Effector memory CD8-positive, alpha-beta T cell (primary cell): ENCODE measurements at regions not wholly inside any gene's neighbourhood (a gene's known extent, or its start where the extent isn't known, plus 50 kb on each side); places are given as distances from the start of the nearest gene placed in this dataset.
"Not testable (repeated sequence)": the region's sequence is repeated elsewhere in the genome, so short reads cannot be mapped to it uniquely, and the experiment has no call there.

ENCODE experiments used
- ATAC-seq: fragments of 150-1000 bp; cut with Tn5 transposase; replicated peaks from 2 replicates; pipeline ENCODE4 v1.10.0; 2021; ENCODE audit warnings: mild to moderate bottlenecking, moderate library complexity
- DNase-seq, 3 experiments: peaks; one replicate each; pipeline ENCODE4 v3.0.0; 2021
- H3K27ac Mint-ChIP-seq, 2 donors: one replicate each; pipeline ENCODE4 v1.8.0; 2022; ENCODE audit warnings: mild to moderate bottlenecking in 2 of 2, mixed read lengths in 2 of 2, moderate library complexity in 2 of 2
- H3K27me3 Mint-ChIP-seq, 2 donors: one replicate each; pipeline ENCODE4 v1.8.0; 2022; ENCODE audit warnings: mixed read lengths in 2 of 2
- H3K36me3 Mint-ChIP-seq: one replicate; pipeline ENCODE4 v1.8.0; 2022; ENCODE audit warnings: mild to moderate bottlenecking, moderate library complexity, mixed read lengths; ENCODE audit not compliant: insufficient read depth
- H3K4me1 Mint-ChIP-seq, 2 donors: one replicate each; pipeline ENCODE4 v1.8.0; 2022; ENCODE audit warnings: low read depth in 2 of 2, mixed read lengths in 2 of 2
- H3K4me3 Mint-ChIP-seq, 2 donors: one replicate each; pipeline ENCODE4 v1.8.0; 2022; ENCODE audit warnings: mild to moderate bottlenecking in 2 of 2, mixed read lengths in 2 of 2, moderate library complexity in 2 of 2
- H3K9me3 Mint-ChIP-seq, 2 donors: one replicate each; pipeline ENCODE4 v1.8.0; 2022; ENCODE audit warnings: mixed read lengths in 2 of 2

DNA sequence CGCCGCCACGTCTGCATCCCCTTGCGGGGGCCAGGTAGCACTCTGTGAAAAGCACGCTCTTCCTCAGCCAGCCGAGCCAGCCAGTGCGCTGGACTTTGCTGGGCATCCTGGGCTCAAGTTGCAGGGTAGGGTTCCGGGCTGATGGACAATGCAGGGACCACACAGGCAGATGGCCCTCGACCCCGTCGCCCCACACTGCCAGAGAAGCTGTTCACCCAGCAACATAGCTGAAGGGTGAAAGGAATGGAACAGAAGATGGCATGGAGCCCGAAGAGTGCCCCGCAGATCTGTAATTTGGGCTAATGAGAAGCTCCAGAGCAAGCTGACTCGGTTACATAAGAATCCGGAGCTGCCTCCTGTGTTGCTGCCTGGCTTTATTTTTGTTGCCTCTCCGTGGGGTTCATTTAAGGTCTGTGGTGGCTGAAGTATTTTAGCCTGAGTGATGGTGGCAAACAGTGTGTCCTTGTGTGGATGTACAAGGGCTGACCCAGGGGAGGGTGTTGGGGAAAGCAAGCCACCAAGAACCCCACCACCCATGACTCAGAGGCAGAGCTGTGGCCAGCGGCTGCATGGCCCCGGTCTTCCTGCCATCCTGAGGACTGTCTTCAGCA is 105.8 kb downstream of the SOX1 start:
- Mint-ChIP-seq H3K36me3 (no peaks in the 10 kb centered on the region), H3K4me1 (no peaks in the 10 kb centered on the region), H3K9me3 (peaks cover 2 to 21% of the 10 kb centered on the region in 2 donors), H3K27me3 (peaks cover 18 to 26% of the 10 kb centered on the region in 2 donors), H3K4me3 (no peak overlapping the region), H3K27ac (no peak overlapping the region)
- no peak for DNase-seq
- no peak for ATAC-seq

DNA sequence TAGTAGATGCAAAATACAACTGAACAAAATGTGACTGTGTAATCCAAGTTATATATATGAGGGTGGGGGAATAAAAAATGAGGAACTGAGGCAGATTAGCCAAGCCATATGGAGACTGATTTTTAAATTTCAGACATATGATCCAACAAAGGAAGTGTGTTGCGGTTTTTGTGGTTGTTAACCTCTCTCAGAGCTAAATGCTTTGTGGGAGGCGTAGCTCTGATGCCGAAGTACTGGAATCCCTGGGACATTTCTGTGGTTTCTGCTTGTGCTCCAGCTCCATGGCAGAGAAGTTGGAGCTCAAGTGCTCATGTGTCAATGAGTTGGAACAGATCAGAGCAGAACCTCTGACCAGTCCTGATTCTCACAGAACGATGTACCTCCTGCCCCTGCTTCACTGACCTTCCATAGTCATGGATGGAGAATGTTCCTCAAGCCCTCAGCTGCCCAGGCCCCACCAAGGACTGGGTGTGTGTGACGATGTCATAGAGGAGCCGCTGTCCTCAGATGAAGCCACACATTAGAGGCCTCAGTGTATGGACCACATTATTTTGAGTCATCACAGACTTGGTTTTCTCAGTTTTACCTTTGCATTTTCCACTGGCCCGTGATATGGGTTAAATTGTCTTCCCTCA is 107.6 kb downstream of the SOX1 start:
- H3K9me3 Mint-ChIP-seq, result peaks cover 2 to 17% of the 10 kb centered on the region in 2 donors
- H3K4me1 Mint-ChIP-seq, result no peaks in the 10 kb centered on the region
- ATAC-seq (no peak), DNase-seq (no peak)
- H3K27ac Mint-ChIP-seq, result no peak overlapping the region
- H3K27me3 Mint-ChIP-seq, result peaks cover 18 to 29% of the 10 kb centered on the region in 2 donors
- no peak overlapping the region for H3K4me3 Mint-ChIP-seq
- H3K36me3 Mint-ChIP-seq, result no peaks in the 10 kb centered on the region

DNA sequence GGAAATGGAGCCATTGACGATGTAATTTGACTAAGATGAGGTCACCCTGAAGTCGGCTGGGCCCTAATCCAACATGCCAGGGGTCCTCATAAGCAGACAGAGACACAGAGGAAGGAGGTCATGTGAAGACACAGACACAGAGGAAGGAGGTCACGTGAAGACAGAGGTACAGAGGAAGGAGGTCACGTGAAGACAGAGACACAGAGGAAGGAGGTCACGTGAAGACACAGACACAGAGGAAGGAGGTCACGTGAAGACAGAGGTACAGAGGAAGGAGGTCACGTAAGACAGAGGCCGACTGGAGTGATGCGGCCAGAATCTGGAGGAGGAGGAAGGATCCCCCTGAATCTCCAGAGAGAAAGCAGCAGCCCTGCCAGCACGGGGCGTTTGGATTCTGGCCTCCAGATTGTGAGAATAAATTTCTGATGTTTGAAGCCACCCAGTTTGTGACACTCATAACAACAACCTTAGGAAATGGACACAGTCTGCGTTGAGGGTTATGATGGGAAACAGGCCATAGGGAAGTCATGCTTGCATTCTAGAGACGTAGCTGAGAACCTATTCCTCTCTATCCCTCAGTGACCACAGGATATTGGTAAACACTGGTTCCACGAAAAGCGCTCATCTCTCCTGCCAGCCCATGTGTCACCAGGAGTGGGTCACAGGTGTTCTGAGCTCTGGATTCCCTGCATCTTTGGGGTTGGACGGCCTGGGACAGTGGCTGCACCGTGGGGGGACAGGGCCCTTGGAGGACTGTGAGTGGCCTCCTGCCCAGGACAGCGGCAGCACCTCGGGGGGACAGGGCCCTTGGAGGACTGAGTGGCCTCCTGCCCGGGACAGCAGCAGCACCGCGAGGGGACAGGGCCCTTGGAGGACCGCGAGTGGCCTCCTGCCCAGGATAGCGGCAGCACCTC is 108.5 kb downstream of the SOX1 start:
- H3K4me3 Mint-ChIP-seq, result no peak overlapping the region
- DNase-seq (no peak), ATAC-seq (no peak)
- peaks cover 18 to 37% of the 10 kb centered on the region in 2 donors for H3K27me3 Mint-ChIP-seq
- no peak overlapping the region for H3K27ac Mint-ChIP-seq
- no peaks in the 10 kb centered on the region for H3K36me3 Mint-ChIP-seq
- no peaks in the 10 kb centered on the region for H3K4me1 Mint-ChIP-seq
- peaks cover 2 to 17% of the 10 kb centered on the region in 2 donors for H3K9me3 Mint-ChIP-seq

DNA sequence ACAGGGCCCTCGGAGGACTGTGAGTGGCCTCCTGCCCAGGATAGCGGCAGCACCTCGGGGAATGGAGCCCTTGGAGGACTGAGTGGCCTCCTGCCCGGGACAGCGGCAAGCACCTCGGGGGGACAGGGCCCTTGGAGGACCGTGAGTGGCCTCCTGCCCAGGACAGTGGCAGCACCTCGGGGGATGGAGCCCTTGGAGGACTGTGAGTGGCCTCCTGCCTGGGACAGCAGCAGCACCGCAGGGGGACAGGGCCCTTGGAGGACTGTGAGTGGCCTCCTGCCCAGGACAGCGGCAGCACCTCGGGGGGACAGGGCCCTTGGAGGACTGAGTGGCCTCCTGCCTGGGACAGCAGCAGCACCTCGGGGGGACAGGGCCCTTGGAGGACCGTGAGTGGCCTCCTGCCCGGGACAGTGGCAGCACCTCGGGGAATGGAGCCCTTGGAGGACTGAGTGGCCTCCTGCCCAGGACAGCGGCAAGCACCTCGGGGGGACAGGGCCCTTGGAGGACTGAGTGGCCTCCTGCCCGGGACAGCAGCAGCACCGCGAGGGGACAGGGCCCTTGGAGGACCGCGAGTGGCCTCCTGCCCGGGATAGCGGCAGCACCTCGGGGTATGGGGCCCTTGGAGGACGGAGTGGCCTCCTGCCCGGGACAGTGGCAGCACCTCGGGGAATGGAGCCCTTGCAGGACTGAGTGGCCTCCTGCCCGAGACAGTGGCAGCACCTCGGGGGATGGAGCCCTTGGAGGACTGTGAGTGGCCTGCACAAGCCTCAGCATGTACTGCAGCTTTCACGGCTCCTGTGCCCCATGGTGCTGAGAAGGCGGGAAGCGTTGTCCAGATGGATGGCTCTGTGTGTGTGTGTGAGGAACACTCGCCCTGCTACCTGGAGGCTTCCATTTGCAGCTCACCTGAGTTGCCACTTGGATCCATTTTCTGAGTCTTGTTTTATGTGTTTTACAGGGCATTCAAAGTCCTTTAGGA is 109.5 kb downstream of the SOX1 start:
- Mint-ChIP-seq H3K27me3 (peaks cover 18 to 34% of the 10 kb centered on the region in 2 donors), H3K9me3 (peaks cover 2 to 17% of the 10 kb centered on the region in 2 donors)
- ATAC-seq, DNase-seq, H3K4me3 Mint-ChIP-seq, H3K4me1 Mint-ChIP-seq, H3K36me3 Mint-ChIP-seq, H3K27ac Mint-ChIP-seq: not testable (repeated sequence)

DNA sequence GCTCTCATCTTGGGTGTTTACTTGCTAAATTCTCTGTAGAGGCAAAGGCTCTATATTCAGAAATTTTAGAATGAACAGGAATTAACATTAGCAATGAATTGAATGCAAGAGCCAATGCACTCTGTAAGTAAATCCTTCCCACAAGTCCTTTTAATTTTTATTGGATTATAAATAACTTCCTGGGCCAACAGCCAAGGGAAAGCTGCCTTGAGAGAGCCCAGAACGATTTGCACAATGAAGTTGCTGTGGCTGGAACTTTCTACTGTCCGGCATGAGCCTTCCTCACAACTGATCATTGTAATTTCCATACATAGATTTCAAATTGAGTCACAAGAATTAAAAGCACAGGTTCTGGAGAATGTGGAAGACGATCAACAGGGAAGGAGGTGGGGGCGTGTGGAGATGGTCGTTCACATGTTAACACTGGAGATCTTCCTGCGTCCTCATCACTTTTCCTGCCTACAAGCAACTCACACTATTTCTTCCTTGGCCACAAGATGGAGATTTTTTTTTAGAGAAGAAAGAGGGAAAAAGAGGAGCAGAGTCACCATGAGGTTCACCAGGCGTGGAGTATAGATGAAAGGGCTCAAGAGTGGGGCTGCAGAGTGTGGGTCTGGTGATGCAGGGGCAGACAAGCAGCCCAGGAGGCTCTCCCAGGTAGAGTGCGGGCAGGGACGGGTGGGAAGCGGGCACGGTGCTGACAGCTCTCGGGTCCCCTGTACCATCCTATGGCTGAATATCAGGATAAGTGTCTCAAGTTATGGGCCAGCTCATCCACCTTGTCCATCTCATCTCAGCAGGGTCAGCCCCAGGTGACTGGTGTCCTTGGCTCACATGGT is 110.7 kb downstream of the SOX1 start:
- Mint-ChIP-seq H3K9me3 (peaks cover 2 to 17% of the 10 kb centered on the region in 2 donors), H3K4me3 (no peak overlapping the region), H3K27ac (no peak overlapping the region), H3K36me3 (no peaks in the 10 kb centered on the region), H3K4me1 (no peaks in the 10 kb centered on the region), H3K27me3 (peaks cover 6 to 22% of the 10 kb centered on the region in 2 donors)
- no peak for DNase-seq
- no peak for ATAC-seq

DNA sequence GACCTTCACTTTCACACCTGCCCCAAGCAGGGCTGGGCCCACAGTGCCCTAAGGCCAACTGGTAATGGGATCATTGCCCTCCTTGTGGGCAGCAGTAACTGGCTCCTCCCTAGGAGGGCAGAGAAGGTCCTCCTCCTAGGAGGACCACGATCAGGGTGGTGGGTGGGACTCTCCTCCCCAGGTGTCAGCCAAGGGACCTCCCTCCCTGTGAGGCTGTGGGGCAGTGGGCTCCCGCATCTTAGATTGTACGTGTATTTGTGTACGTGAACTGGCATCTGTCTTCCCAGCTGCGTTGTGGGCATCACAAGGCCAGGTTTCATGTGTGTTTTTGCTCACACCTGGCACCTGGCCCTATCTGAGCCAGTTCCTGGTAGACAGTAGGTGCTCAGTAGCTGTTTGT is 111.8 kb downstream of the SOX1 start:
- Mint-ChIP-seq H3K9me3 (peaks cover 0 to 15% of the 10 kb centered on the region in 2 donors), H3K27ac (no peak overlapping the region), H3K36me3 (no peaks in the 10 kb centered on the region), H3K4me3 (no peak overlapping the region), H3K27me3 (peaks cover 0 to 17% of the 10 kb centered on the region in 2 donors), H3K4me1 (no peaks in the 10 kb centered on the region)
- DNase-seq, result no peak
- no peak for ATAC-seq

DNA sequence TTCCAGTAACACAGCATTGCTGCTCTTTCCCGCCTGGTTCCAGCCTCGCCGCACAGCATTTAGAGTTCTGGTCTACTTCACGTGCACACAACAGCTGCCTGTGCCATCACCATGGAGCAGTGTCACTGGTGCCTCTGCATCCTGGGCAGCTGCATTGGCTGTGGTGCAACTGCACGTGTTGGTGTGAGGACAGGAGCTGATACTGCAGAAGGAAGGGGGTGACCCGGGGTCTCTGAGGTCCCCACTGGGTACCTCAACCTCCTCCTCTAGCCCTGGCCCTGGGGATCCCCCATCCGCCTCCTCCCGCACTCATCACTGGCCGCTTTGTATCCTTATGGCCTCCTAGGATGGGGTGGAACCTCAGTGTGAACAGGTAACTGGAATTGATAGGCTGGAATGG is 112.5 kb downstream of the SOX1 start:
- Mint-ChIP-seq H3K4me3 (no peak overlapping the region), H3K4me1 (no peaks in the 10 kb centered on the region), H3K9me3 (peaks cover 0 to 9% of the 10 kb centered on the region in 2 donors), H3K36me3 (no peaks in the 10 kb centered on the region), H3K27me3 (peaks cover 0 to 17% of the 10 kb centered on the region in 2 donors), H3K27ac (no peak overlapping the region)
- ATAC-seq (no peak), DNase-seq (no peak)

DNA sequence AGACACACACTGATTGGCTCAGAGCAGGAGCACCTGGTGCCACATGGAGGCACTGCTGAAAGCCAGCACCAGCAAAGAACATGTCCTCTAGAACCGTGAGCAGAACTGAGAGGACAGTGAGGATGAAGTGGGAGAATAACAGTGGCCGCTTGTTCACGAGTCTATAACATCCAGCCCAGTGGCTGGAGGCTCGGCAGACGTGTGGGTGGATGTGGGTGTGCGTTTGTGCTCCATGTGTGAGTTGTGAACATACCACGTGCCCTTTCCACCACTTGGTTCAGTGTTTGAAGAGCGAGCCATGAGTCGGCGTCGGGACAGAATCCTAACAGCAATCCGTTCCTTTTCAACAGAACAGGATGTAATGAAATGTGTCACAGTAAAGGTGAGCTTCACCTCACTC is 113.0 kb downstream of the SOX1 start:
- H3K27me3 Mint-ChIP-seq, result peaks cover 0 to 17% of the 10 kb centered on the region in 2 donors
- no peaks in the 10 kb centered on the region for H3K36me3 Mint-ChIP-seq
- H3K9me3 Mint-ChIP-seq, result peaks cover 0 to 4% of the 10 kb centered on the region in 2 donors
- no peak for ATAC-seq
- H3K4me1 Mint-ChIP-seq, result no peaks in the 10 kb centered on the region
- H3K4me3 Mint-ChIP-seq, result no peak overlapping the region
- H3K27ac Mint-ChIP-seq, result no peak overlapping the region
- no peak for DNase-seq

DNA sequence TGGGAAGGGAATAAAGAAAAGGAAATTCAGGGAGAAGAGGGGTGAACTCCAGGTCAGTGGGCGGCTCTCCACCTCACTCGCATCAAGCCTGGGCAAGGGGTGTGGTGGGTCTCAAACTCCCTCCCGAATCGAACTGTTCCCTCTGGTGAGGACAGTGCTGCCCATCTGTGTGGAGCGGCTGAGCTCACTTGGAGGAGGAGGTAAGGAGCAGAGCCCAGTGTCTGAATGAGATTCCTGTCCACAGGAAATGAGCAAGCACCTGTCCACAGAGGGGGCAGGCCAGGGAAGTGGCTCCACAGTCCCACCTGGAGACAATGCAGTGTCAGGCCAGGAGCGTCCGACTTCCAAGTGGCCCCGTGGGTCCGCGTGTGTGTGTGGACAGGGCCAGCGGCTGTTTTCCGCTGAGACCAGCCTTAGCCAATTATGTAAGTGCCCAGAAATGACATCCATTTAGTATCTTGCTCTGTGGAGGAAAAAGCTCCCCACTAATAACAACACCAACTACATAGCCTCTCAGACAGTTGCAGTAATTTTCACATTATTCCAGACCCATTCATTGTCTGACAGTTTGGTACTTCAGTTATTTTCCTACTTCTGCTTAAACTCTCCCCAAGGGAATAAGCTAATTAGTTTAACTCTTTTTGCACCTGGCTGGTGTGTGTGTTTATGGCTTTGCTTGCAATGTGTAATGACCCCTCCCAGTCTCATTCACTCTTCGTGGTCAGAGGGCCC is 114.6 kb downstream of the SOX1 start:
- no peak overlapping the region for H3K4me3 Mint-ChIP-seq
- ATAC-seq (no peak), DNase-seq (no peak)
- no peaks in the 10 kb centered on the region for H3K36me3 Mint-ChIP-seq
- peaks cover 0 to 17% of the 10 kb centered on the region in 2 donors for H3K27me3 Mint-ChIP-seq
- H3K27ac Mint-ChIP-seq, result no peak overlapping the region
- no peaks in the 10 kb centered on the region for H3K4me1 Mint-ChIP-seq
- no peaks in the 10 kb centered on the region for H3K9me3 Mint-ChIP-seq

DNA sequence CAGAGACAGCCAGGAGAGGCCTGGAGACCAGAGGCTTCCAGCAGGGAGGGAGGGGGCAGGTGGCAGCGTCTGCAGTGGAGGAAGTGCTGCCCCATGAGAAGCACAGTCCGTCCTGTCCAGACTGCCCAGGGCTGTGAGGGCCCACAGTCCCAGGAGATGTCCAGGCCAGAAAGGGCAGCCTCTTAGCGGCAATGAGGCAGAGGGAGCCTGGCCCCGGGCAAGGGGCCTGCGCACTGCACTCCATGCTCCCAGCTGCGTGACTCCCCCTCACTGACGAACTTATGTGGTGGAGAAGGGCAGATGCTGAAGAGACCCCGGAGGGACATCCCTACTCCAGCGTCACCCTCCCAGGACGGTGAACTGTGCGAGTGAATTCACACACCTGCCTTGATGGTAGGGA is 115.3 kb downstream of the SOX1 start:
- DNase-seq, result no peak
- Mint-ChIP-seq H3K9me3 (no peaks in the 10 kb centered on the region), H3K27ac (no peak overlapping the region), H3K27me3 (peaks cover 0 to 17% of the 10 kb centered on the region in 2 donors), H3K36me3 (no peaks in the 10 kb centered on the region), H3K4me3 (no peak overlapping the region), H3K4me1 (no peaks in the 10 kb centered on the region)
- ATAC-seq, result no peak

DNA sequence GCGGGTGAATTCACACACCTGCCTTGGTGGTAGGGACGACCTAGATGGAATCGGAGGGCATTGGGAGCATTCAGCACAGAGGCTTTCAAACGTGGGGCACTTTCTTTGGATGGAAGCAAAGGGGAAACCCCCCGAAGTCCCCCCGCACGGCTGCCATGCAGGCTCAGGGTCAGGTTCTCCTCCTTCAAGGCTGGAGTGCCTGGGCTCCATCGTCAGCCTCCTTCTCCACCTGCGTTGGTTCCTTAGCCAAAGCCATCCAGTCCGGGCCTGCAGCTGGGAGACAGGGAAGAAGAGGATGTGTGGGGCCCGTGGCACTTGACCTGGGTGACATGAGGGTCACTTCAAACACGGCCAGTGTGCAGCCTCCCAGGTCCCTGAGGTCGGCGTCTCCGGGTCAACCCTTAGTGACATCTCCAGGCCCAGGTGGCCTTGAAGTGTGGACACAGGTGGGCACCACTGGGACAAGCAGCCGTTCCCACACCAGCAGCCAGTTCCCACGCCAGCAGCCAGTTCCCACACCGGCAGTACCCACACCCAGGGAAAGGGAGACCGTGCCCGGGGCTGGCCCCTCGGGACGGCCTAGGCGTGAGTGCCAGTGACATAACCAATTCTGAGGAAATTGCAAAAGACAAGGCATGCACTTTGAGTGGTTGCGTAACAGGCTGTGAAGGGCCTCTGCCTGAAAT is 116.0 kb downstream of the SOX1 start:
- Mint-ChIP-seq H3K4me1 (no peaks in the 10 kb centered on the region), H3K9me3 (no peaks in the 10 kb centered on the region), H3K27me3 (peaks cover 0 to 17% of the 10 kb centered on the region in 2 donors), H3K4me3 (no peak overlapping the region), H3K27ac (no peak overlapping the region), H3K36me3 (no peaks in the 10 kb centered on the region)
- DNase-seq (no peak), ATAC-seq (no peak)
